HFFc6 (cell line): ENCODE measurements at regions not wholly inside any gene's neighbourhood (a gene's known extent, or its start where the extent isn't known, plus 50 kb on each side); places are given as distances from the start of the nearest gene placed in this dataset.

ENCODE experiments used
- DNase-seq: peaks from one replicate; pipeline ENCODE4 v3.0.0-alpha.2; 2018
- H3K27ac Mint-ChIP-seq: 2 replicates; pipeline ENCODE4 v1.8.0; 2020; ENCODE audit warnings: mild to moderate bottlenecking, mixed read lengths
- H3K27me3 Mint-ChIP-seq: 2 replicates; pipeline ENCODE4 v1.8.0; 2021; ENCODE audit warnings: mild to moderate bottlenecking, moderate library complexity, mixed read lengths; ENCODE audit not compliant: insufficient read depth
- H3K36me3 Mint-ChIP-seq: 2 replicates; pipeline ENCODE4 v1.8.0; 2021; ENCODE audit warnings: low read depth, mixed read lengths
- H3K4me1 Mint-ChIP-seq: 2 replicates; pipeline ENCODE4 v1.8.0; 2020; ENCODE audit warnings: low read depth, mixed read lengths
- H3K4me3 Mint-ChIP-seq: 2 replicates; pipeline ENCODE4 v1.8.0; 2020; ENCODE audit warnings: mild to moderate bottlenecking, moderate library complexity, mixed read lengths
- H3K9me3 Mint-ChIP-seq: 2 replicates; pipeline ENCODE4 v1.8.0; 2020; ENCODE audit warnings: mild to moderate bottlenecking, mixed read lengths
- TF ChIP-seq, protein P1 (sequence below): fragments of 200-600 bp; sonication (generic); IDR thresholded peaks from 2 replicates; pipeline ENCODE4 v1.5.0; 2021; ENCODE audit warnings: antibody characterized with exemption, mild to moderate bottlenecking

DNA sequence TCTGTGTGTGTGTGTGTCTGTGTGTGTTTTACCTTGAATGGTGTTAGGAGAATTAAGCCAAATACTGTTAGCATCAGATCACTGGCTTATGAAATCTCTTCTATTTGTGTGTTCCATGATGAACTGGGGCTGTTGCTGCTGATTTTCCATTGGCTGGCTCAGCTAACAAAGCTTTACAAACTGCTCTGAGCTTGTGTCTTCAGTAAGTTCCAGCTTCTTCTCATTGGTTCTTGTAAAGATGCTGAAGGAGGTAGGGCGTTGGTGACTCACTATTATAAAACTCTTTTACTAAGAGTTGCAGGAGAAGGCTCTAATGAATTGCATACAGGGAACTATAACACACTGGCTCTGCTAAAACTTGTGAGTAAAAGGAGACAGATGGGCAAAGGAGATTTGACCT lies 136.4 kb upstream of the PRKCQ start:
- Mint-ChIP-seq H3K36me3 (no peaks in the 10 kb centered on the region), H3K27ac (peak overlapping the region; percentile 16; the same call in 1 of the 2 replicates), H3K4me1 (peaks cover 43% of the 10 kb centered on the region), H3K9me3 (no peaks in the 10 kb centered on the region), H3K4me3 (no peak overlapping the region), H3K27me3 (peaks cover 16% of the 10 kb centered on the region)
- peak; percentile 81 for DNase-seq
- TF ChIP-seq, protein P1, sequence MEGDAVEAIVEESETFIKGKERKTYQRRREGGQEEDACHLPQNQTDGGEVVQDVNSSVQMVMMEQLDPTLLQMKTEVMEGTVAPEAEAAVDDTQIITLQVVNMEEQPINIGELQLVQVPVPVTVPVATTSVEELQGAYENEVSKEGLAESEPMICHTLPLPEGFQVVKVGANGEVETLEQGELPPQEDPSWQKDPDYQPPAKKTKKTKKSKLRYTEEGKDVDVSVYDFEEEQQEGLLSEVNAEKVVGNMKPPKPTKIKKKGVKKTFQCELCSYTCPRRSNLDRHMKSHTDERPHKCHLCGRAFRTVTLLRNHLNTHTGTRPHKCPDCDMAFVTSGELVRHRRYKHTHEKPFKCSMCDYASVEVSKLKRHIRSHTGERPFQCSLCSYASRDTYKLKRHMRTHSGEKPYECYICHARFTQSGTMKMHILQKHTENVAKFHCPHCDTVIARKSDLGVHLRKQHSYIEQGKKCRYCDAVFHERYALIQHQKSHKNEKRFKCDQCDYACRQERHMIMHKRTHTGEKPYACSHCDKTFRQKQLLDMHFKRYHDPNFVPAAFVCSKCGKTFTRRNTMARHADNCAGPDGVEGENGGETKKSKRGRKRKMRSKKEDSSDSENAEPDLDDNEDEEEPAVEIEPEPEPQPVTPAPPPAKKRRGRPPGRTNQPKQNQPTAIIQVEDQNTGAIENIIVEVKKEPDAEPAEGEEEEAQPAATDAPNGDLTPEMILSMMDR = no peak

GRCh38 chr10:6713716-6714115 lies 133.6 kb upstream of the PRKCQ start:
- Mint-ChIP-seq H3K4me1 (peaks cover 16% of the 10 kb centered on the region), H3K9me3 (no peaks in the 10 kb centered on the region), H3K27me3 (peaks cover 19% of the 10 kb centered on the region), H3K27ac (no peak overlapping the region), H3K36me3 (no peaks in the 10 kb centered on the region), H3K4me3 (no peak overlapping the region)
- no peak for DNase-seq
- TF ChIP-seq, protein P1 = no peak

DNA sequence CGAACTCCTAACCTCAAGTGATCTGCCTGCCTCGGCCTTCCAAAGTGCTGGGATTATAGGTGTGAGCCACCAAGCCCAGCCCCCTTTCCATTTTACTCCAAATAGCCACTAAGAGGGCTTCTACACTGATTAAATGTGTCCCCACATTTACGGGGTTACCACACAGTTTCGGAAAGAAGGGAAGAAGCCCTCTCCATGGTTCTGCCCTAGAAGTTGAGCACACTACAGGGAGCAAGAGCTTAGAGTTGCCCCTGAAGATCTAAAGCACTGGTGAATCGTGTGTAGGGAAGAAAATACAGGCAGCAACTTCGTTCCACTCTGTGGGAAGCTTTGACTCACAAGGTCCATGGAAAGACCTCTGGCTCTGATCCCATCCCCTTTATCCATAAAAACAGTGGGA lies 133.0 kb upstream of the PRKCQ start:
- TF ChIP-seq, protein P1 = no peak
- no peak overlapping the region for H3K27ac Mint-ChIP-seq
- H3K9me3 Mint-ChIP-seq = no peaks in the 10 kb centered on the region

DNA sequence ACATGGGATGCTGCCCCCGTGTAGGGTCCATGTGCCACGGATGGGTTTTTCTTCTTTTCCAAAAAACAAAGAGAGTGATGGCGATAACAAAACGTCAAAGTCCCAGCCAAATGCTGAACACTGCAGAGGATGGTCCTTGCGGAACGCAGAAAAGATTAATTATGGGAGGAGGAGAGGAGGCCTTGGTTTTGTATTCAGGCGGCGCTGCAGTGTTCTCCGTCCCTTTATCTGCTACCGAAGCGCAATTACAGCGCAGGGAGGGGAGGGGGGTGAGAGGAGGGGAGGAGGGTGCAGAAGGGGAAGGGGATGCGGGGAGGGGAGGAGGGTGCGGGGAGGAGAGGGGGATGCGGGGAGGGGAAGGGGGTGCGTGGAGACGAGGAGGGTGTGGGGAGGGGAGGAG lies 131.8 kb upstream of the PRKCQ start:
- Mint-ChIP-seq H3K36me3 (no peaks in the 10 kb centered on the region), H3K27ac (no peak overlapping the region), H3K9me3 (no peaks in the 10 kb centered on the region), H3K27me3 (peaks cover 19% of the 10 kb centered on the region), H3K4me1 (peaks cover 9% of the 10 kb centered on the region), H3K4me3 (no peak overlapping the region)
- TF ChIP-seq, protein P1 = no peak
- DNase-seq = no peak

More for the DNA sequence above, 133.0 kb upstream of the PRKCQ start:
- H3K36me3 Mint-ChIP-seq = no peaks in the 10 kb centered on the region
- peaks cover 19% of the 10 kb centered on the region for H3K27me3 Mint-ChIP-seq
- peaks cover 14% of the 10 kb centered on the region for H3K4me1 Mint-ChIP-seq
- no peak overlapping the region for H3K4me3 Mint-ChIP-seq
- DNase-seq = no peak

DNA sequence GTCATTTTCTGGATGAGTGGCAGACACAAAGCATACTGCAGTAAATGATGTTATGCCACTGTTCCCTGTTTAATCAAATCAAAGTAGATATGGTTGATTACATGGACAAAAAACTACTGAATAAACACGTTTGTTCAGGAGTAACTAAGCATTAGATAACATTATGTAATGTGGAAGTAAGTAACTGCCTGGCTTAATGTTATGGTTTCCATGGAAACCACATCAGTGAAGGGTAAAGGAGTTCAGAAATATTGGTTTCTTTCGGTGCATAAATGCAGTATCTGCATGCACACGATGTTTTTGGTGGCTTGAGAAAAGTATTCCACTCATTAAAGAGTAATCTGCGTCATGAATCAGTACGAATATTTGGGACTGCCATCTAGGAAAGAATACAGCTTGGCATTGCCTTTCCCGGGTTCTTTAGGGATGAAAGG lies 131.3 kb upstream of the PRKCQ start:
- no peak for DNase-seq
- Mint-ChIP-seq H3K27me3 (peaks cover 19% of the 10 kb centered on the region), H3K4me3 (no peak overlapping the region), H3K36me3 (no peaks in the 10 kb centered on the region), H3K4me1 (peaks cover 5% of the 10 kb centered on the region), H3K27ac (no peak overlapping the region), H3K9me3 (no peaks in the 10 kb centered on the region)
- TF ChIP-seq, protein P1 = no peak

- Mint-ChIP-seq H3K9me3 (no peaks in the 10 kb centered on the region), H3K4me1 (no peaks in the 10 kb centered on the region), H3K27me3 (peaks cover 6% of the 10 kb centered on the region), H3K36me3 (no peaks in the 10 kb centered on the region), H3K4me3 (no peak overlapping the region), H3K27ac (no peak overlapping the region)
- no peak for DNase-seq
- TF ChIP-seq, protein P1 = no peak
Observed at GRCh38 chr10:6707352-6707751, 127.3 kb upstream of the PRKCQ start.
